GM12891 (cell line): ENCODE measurements at regions not wholly inside any gene's neighbourhood (a gene's known extent, or its start where the extent isn't known, plus 50 kb on each side); places are given as distances from the start of the nearest gene placed in this dataset.

Experiments
- POLR2A ChIP-seq: IDR thresholded peaks from 2 replicates; pipeline ENCODE4 v1.6.1; 2011; ENCODE audit warnings: low read depth, low read length, control low read depth
- TAF1 ChIP-seq: IDR thresholded peaks from 2 replicates; pipeline ENCODE4 v1.6.1; 2011; ENCODE audit warnings: low read depth, low read length, control low read depth

DNA sequence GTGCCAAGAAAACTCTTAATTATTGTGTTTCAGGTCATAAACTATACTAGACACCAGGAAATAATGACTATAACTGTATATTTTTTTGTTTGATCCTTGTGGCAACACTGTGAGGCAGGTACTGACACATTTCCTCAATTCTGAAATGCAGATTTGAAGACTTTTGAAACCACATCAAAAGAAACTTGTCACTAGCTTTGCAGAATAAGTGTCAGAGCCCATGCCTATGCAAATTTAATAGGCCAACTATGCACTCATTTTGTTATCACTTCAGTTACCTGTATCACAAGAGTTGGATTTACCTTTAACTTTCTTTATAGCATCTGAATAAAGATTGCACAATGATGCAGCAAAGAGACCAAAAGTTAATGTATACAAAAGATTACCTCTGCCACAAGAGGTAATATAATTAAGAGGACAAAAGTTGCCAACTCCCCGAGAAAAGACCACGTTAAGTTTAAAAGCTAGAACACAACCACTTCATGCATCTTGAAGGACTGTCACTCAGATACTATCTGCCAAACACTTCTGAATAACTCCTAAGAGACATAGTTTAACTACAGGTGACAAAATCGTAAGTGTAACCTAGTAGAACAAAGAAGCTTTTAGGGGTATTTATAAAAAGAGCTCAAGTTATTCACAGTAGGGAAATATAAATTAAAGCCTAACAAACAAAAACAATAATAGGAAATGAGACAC, 80.5 kb downstream of the ELAPOR2 start:
- TF ChIP-seq POLR2A (no peak), TAF1 (no peak)
